Left ventricle myocardium superior (tissue), 1 donor: ENCODE measurements at regions not wholly inside any gene's neighbourhood (a gene's known extent, or its start where the extent isn't known, plus 50 kb on each side); places are given as distances from the start of the nearest gene placed in this dataset.
A peak's percentile ranks its signal among the peaks of the same experiment; 100 is the strongest.
"Not testable (repeated sequence)": the region's sequence is repeated elsewhere in the genome, so short reads cannot be mapped to it uniquely, and the experiment has no call there.

ENCODE experiments used
- ATAC-seq: fragments of 200-7000 bp; cut with Tn5 transposase; one replicate; pipeline ENCODE4 v1.9.1; 2020; ENCODE audit warnings: mild to moderate bottlenecking, moderate library complexity
- DNase-seq: peaks from one replicate; pipeline ENCODE4 v3.0.0-alpha.2; 2020
- intact Hi-C: fragments of 100-400 bp; cut with micrococcal nuclease; formaldehyde crosslinking; loops from one replicate; pipeline ENCODE4 v1.11.0; 2022
- donor health status: DM: no; HTN: yes; CAD: no; lungs with severe emphysema.

DNA sequence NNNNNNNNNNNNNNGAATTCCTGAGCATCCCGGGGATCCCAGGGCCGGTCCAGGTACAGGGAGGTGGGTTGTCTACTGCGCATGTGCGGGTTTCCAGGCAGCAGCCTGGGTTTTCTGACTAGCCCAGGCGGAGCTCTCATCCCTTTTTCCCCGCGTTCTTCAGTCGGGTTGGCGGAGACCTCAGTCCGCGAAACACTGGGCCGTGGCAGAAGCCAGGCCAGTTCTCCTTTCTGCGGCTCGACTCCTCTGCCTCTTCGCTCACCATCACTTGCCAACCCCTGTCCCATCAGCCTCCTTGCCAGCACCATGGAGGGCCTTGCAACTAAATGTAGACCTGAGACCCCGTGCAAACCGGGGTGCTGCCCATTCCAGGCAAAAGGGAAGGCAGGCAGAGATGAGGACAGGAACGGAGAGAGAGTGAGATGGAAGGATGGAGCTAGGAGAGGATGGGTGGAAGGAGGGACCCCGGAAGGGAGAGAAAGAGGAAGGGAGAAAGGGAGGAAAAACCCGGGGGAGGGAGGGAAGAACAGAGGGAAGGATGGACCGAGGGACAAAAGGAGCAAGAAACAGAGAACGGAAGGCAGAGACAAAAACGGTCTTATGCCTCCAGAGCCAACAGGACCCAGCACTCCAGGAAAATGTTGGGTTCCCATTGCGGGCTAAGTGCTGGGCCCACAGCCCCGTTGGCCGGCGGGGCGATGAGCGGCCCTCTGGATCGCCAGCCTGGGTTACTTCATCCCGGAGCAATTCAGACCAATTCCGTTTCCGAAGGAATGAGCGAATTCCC, 445.4 kb upstream of the DEFB115 start:
- ATAC-seq (no peak), DNase-seq (peak; percentile 45)
- intact Hi-C loops: no loop called here

- ATAC-seq: no peak
- DNase-seq: no peak
- intact Hi-C loops: no loop called here
Observed at GRCh38 chr20:30812739-30813411, 444.6 kb upstream of the DEFB115 start.

DNA sequence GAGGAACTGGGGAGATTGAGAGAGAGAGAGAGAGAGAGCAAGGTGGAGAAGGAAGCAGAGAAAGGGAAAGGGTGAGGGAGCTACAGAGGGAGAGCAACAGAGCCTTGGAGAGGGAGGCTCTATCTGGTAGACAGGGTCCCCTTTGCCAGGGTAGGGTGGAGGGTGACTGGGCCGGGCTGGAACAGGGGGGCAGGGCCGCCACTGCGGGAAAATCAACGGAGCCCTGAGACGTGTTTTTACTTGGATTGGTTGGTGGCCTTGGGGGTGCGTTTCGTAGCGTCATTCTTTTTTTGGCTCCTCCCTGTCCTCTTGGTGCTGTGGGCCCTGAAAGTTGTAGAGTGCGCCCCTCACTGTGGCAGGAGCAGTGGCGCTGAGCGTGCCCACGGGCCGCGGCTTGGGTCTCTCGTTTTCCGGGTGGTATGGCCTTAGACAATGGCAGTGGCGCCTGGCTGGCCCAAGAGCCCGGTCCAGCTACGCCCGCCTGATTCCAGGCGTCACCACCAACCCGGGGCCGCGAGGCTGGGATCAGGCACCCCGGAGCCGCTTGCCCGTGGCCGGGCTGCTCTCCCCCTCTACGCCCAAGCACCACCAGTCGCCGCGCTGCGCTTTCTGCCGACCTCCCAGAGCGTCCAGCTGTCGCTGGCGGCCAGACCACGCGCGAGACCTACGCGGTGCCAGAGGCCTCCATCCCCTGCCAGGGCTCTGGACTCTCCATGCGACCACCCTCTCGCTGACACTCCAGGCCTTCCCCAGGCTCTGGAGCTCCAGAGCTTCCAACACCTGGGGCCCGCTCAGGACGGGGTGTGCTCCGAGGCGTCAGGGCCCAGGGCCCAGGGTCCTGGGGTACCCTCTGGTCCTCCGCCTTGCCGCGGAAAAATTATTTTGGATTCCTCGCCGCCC, 443.8 kb upstream of the DEFB115 start:
- peak; percentile 37 for DNase-seq
- ATAC-seq, intact Hi-C loops: not testable (repeated sequence)

GRCh38 chr20:30814312-30814639, 443.2 kb upstream of the DEFB115 start:
- peak; percentile 29 for DNase-seq
- intact Hi-C loops, ATAC-seq: not testable (repeated sequence)

DNA sequence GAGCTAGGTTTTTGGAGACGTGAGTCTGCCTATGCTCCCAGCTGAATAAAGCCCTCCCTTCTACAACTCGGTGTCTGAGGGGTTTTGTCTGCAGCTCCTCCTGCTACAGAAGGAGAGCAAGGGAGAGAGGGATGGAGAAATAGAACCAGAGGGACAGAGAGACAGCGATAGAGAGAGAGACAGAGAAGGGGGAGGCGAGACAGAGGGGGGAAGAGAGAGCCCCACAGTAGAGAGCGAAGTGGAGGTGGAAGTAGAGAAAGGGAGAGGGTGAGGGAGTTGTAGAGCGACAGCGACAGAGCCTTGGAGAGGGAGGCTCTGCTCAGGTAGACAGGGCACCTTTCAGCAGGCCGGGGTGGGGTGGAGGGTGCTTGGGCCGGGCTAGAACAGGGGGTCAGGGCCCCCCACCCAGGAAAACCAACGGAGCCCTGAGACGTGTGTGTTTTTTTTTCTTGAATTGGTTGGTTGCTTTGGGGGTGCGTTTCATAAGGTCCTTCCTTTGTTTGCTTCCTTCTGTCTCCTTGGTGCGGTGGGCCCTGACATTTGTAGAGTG, 442.4 kb upstream of the DEFB115 start:
- DNase-seq: peak; percentile 30
- ATAC-seq, intact Hi-C loops: not testable (repeated sequence)

- no peak for ATAC-seq
- no peak for DNase-seq
- intact Hi-C loops: no loop called here
Observed at GRCh38 chr20:30815577-30816181, 441.8 kb upstream of the DEFB115 start.

GRCh38 chr20:30816182-30816645, 441.2 kb upstream of the DEFB115 start:
- ATAC-seq (peak; percentile 38), DNase-seq (peak; percentile 51)
- intact Hi-C loops: no loop called here

DNA sequence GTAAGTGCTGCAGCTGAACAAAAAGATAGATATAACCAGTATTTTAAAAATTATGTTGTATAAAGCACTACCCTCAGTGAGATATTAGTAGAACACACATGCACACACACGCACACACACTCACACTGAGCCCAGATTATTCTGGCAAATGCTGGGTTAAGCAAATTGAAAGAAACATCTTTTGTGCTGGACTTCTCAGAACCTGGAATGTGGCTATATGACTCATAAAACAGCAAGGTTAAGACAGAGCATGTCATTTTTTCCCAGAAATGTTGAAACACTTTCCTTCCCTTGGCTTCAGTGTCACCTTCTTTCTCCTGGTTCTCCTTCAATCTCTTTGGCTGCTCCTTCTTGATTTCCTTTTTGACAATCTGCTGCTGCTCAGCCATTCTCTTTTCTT, 435.8 kb upstream of the DEFB115 start:
- DNase-seq, intact Hi-C loops, ATAC-seq: not testable (repeated sequence)

GRCh38 chr20:30824666-30825065, 432.8 kb upstream of the DEFB115 start:
- intact Hi-C loops, DNase-seq, ATAC-seq: not testable (repeated sequence)

- ATAC-seq, DNase-seq, intact Hi-C loops: not testable (repeated sequence)
Observed at GRCh38 chr20:30845923-30846322, 411.5 kb upstream of the DEFB115 start.

GRCh38 chr20:30868271-30868670, 389.2 kb upstream of the DEFB115 start:
- ATAC-seq, intact Hi-C loops, DNase-seq: not testable (repeated sequence)

GRCh38 chr20:30871127-30871526, 386.3 kb upstream of the DEFB115 start:
- ATAC-seq, intact Hi-C loops, DNase-seq: not testable (repeated sequence)

- intact Hi-C loops, ATAC-seq, DNase-seq: not testable (repeated sequence)
Observed at GRCh38 chr20:30872252-30872651, 385.2 kb upstream of the DEFB115 start.

DNA sequence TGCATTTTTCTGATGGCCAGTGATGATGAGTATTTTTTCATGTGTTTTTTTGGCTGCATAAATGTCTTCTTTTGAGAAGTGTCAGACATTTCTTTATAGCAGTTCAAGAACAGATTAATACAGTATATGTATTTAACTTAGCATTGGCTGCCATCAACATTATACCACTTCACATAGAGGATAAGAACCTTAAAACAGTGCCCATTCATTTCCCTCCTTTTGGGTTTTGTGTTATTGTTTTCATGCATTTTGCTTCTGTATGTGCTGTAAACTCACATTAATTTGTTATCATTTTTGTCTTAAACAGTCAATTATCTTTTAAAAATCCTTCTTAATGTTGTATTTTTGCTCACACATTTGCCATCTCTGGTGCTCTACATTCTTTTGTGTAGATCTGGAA, 381.6 kb upstream of the DEFB115 start:
- DNase-seq, ATAC-seq, intact Hi-C loops: not testable (repeated sequence)

GRCh38 chr20:30891400-30891799, 366.1 kb upstream of the DEFB115 start:
- ATAC-seq, intact Hi-C loops, DNase-seq: not testable (repeated sequence)

GRCh38 chr20:30892541-30893345, 364.7 kb upstream of the DEFB115 start:
- DNase-seq (no peak), ATAC-seq (no peak)
- intact Hi-C loops: no loop called here

- intact Hi-C loops, DNase-seq, ATAC-seq: not testable (repeated sequence)
Observed at GRCh38 chr20:30893346-30894314, 363.8 kb upstream of the DEFB115 start.
